Liver (tissue), 3 donors: ENCODE measurements at regions not wholly inside any gene's neighbourhood (a gene's known extent, or its start where the extent isn't known, plus 50 kb on each side); places are given as distances from the start of the nearest gene placed in this dataset.

Experiments
- CTCF ChIP-seq: fragments of 150-350 bp; IDR thresholded peaks from 2 replicates; pipeline ENCODE4 v1.5.1; 2017; ENCODE audit warnings: improper control_type of control experiment, low read depth, low read length; ENCODE audit not compliant: missing input control
- MAX ChIP-seq: IDR thresholded peaks from 2 replicates; pipeline ENCODE4 v1.6.1; 2016; ENCODE audit warnings: antibody characterized with exemption
- REST ChIP-seq: IDR thresholded peaks from 2 replicates; pipeline ENCODE4 v1.6.1; 2016; ENCODE audit warnings: antibody characterized with exemption, mild to moderate bottlenecking
- SP1 ChIP-seq: IDR thresholded peaks from 2 replicates; pipeline ENCODE4 v1.6.1; 2018; ENCODE audit warnings: antibody characterized with exemption, mild to moderate bottlenecking
- TAF1 ChIP-seq: conservative IDR thresholded peaks from 2 replicates; pipeline ENCODE4 v1.6.1; 2016; ENCODE audit warnings: antibody characterized with exemption, mild to moderate bottlenecking
- ZBTB33 ChIP-seq: IDR thresholded peaks from 2 replicates; pipeline ENCODE4 v1.6.1; 2016; ENCODE audit warnings: antibody characterized with exemption
- donor health status: healthy.
- donor health status: healthy.

DNA sequence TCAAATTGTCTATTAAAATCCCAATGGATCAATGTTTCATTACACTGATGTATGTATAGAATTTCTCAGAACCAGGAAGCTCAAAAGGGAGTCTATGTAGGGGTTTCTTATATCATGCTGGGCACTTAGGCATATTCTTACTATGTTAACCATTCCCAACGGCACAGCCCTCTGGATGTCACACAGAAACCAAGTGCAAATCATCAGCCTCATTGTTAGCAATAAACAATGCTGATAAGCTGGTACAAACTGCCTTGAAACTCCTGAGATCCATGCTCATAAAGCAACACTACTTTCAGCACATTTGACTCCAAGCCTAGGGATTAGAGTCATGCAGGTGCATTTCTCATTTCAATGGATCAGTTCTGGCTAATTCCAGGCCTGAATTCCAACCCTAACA, 730.2 kb upstream of the SLC39A10 start:
- TF ChIP-seq CTCF: no peak
- no peak for TF ChIP-seq REST
- TF ChIP-seq MAX: no peak
- no peak for TF ChIP-seq TAF1
- no peak for TF ChIP-seq ZBTB33
- no peak for TF ChIP-seq SP1
